ENCODE measurements at regions not wholly inside any gene's neighbourhood (a gene's known extent, or its start where the extent isn't known, plus 50 kb on each side); places are given as distances from the start of the nearest gene placed in this dataset.

- POLR2A ChIA-PET = no interaction called here
- no peaks in the 10 kb centered on the region for H3K36me3 ChIP-seq (ENCODE audit: control insufficient read depth, insufficient read depth, low read length)
- H3K4me3 ChIP-seq (ENCODE audit: low read depth, low read length) = no peak overlapping the region
- CTCF ChIA-PET = interaction anchor here (1.5 to 2.9 kb wide), 2 partner anchors 9 to 12 kb away, joined by 3 to 7 read pairs; no protein-coding TSS in a partner anchor
- no peak for DNase-seq (ENCODE audit: low read depth)
- no peaks in the 10 kb centered on the region for H3K27me3 ChIP-seq (ENCODE audit: control insufficient read depth, insufficient read depth, low read length)
- TF ChIP-seq CTCF (IDR thresholded peaks at IDR 0.05; ENCODE audit: insufficient read depth, low read depth, low read length) = no peak
Observed at GRCh38 chr3:30186741-30187219, 419.6 kb upstream of the TGFBR2 start.

- Histone ChIP-seq H3K36me3 (ENCODE audit: control insufficient read depth, insufficient read depth, low read length) (no peaks in the 10 kb centered on the region), H3K4me3 (ENCODE audit: low read depth, low read length) (no peak overlapping the region), H3K27me3 (ENCODE audit: control insufficient read depth, insufficient read depth, low read length) (no peaks in the 10 kb centered on the region)
- ChIA-PET POLR2A (no interaction called here), CTCF (interaction anchor here (1.5 kb wide), 1 partner anchor 9 kb away, joined by 3 read pairs; no protein-coding TSS in a partner anchor)
- DNase-seq (ENCODE audit: low read depth) = no peak
- TF ChIP-seq CTCF (IDR thresholded peaks at IDR 0.05; ENCODE audit: insufficient read depth, low read depth, low read length) = no peak
Observed at GRCh38 chr3:30187366-30187765, 419.0 kb upstream of the TGFBR2 start.

- no peak overlapping the region for H3K4me3 ChIP-seq (ENCODE audit: low read depth, low read length)
- H3K36me3 ChIP-seq (ENCODE audit: control insufficient read depth, insufficient read depth, low read length) = no peaks in the 10 kb centered on the region
- TF ChIP-seq CTCF (IDR thresholded peaks at IDR 0.05; ENCODE audit: insufficient read depth, low read depth, low read length) = no peak
- CTCF ChIA-PET = interaction anchor here (1.3 to 1.4 kb wide), 2 partner anchors 10 to 11 kb away, joined by 3 to 6 read pairs; no protein-coding TSS in a partner anchor
- H3K27me3 ChIP-seq (ENCODE audit: control insufficient read depth, insufficient read depth, low read length) = no peaks in the 10 kb centered on the region
- POLR2A ChIA-PET = no interaction called here
- no peak for DNase-seq (ENCODE audit: low read depth)
Observed at GRCh38 chr3:30188713-30189112, 417.7 kb upstream of the TGFBR2 start.

- no peak for DNase-seq (ENCODE audit: low read depth)
- no peaks in the 10 kb centered on the region for H3K36me3 ChIP-seq (ENCODE audit: control insufficient read depth, insufficient read depth, low read length)
- no peak overlapping the region for H3K4me3 ChIP-seq (ENCODE audit: low read depth, low read length)
- ChIA-PET POLR2A (no interaction called here), CTCF (no interaction called here)
- no peaks in the 10 kb centered on the region for H3K27me3 ChIP-seq (ENCODE audit: control insufficient read depth, insufficient read depth, low read length)
- no peak for TF ChIP-seq CTCF (IDR thresholded peaks at IDR 0.05; ENCODE audit: insufficient read depth, low read depth, low read length)
Observed at GRCh38 chr3:30189900-30190299, 416.5 kb upstream of the TGFBR2 start.

- CTCF ChIA-PET = interaction anchor here (0.8 to 0.9 kb wide), 2 partner anchors 8 to 82 kb away, joined by 3 read pairs; no protein-coding TSS in a partner anchor
- no peak overlapping the region for H3K4me3 ChIP-seq (ENCODE audit: low read depth, low read length)
- no peaks in the 10 kb centered on the region for H3K27me3 ChIP-seq (ENCODE audit: control insufficient read depth, insufficient read depth, low read length)
- POLR2A ChIA-PET = no interaction called here
- no peak for TF ChIP-seq CTCF (IDR thresholded peaks at IDR 0.05; ENCODE audit: insufficient read depth, low read depth, low read length)
- no peaks in the 10 kb centered on the region for H3K36me3 ChIP-seq (ENCODE audit: control insufficient read depth, insufficient read depth, low read length)
- DNase-seq (ENCODE audit: low read depth) = no peak
Observed at GRCh38 chr3:30193625-30194044, 412.8 kb upstream of the TGFBR2 start.
